ENCODE measurements at regions not wholly inside any gene's neighbourhood (a gene's known extent, or its start where the extent isn't known, plus 50 kb on each side); places are given as distances from the start of the nearest gene placed in this dataset.
"Not testable (repeated sequence)": the region's sequence is repeated elsewhere in the genome, so short reads cannot be mapped to it uniquely, and the experiment has no call there.

- H3K4me3 ChIP-seq = no peak overlapping the region
- H3K4me2 ChIP-seq = no peak overlapping the region
- no peaks in the 10 kb centered on the region for H3K27me3 ChIP-seq (ENCODE audit: insufficient read depth, low read depth)
- H3K4me1 ChIP-seq (replicated peaks; ENCODE audit: insufficient read depth) = no peaks in the 10 kb centered on the region
- ChIA-PET CTCF (no interaction called here), POLR2A (ENCODE audit: unreplicated experiment) (interaction anchor here (0.6 kb wide), 1 partner anchor 106 kb away, joined by 7 read pairs; no protein-coding TSS in a partner anchor)
- intact Hi-C loops (cut with micrococcal nuclease; ENCODE audit: unreplicated experiment) = no loop called here
- no peaks in the 10 kb centered on the region for H3K79me2 ChIP-seq (ENCODE audit: low read depth)
- no peak for DNase-seq
- 0 out of 2 replicates have a peak, but pooled peaks cover 5% of the 10 kb centered on the region for H3K9me3 ChIP-seq (ENCODE audit: insufficient read depth, low read depth)
- TF ChIP-seq CTCF (conservative IDR thresholded peaks at IDR 0.05) (no peak), EZH2 (IDR thresholded peaks at IDR 0.05; ENCODE audit: low read depth) (no peak)
- no peaks in the 10 kb centered on the region for H3K9me2 ChIP-seq (ENCODE audit: insufficient read depth)
- no peaks in the 10 kb centered on the region for H4K20me1 ChIP-seq (ENCODE audit: insufficient read depth)
- H3K27ac ChIP-seq = no peak overlapping the region
- no TSS peak for BruUV-seq (replicated peaks)
- no peaks in the 10 kb centered on the region for H3K36me3 ChIP-seq (ENCODE audit: low read depth)
- H3F3A ChIP-seq (ENCODE audit: insufficient read depth, low read depth) = no peaks in the 10 kb centered on the region
- no peak overlapping the region for H2AFZ ChIP-seq
Observed at GRCh38 chr9:16293610-16294009, 576.9 kb downstream of the BNC2 start.

GRCh38 chr9:16294133-16294770 is 576.2 kb downstream of the BNC2 start:
- Histone ChIP-seq H3K27me3 (ENCODE audit: insufficient read depth, low read depth) (no peaks in the 10 kb centered on the region), H3K4me1 (replicated peaks; ENCODE audit: insufficient read depth) (no peaks in the 10 kb centered on the region), H3K9me2 (ENCODE audit: insufficient read depth) (no peaks in the 10 kb centered on the region), H4K20me1 (ENCODE audit: insufficient read depth) (no peaks in the 10 kb centered on the region), H3K79me2 (ENCODE audit: low read depth) (no peaks in the 10 kb centered on the region), H3K4me3 (no peak overlapping the region), H2AFZ (no peak overlapping the region), H3K36me3 (ENCODE audit: low read depth) (no peaks in the 10 kb centered on the region), H3F3A (ENCODE audit: insufficient read depth, low read depth) (no peaks in the 10 kb centered on the region), H3K27ac (no peak overlapping the region), H3K4me2 (no peak overlapping the region), H3K9me3 (ENCODE audit: insufficient read depth, low read depth) (0 out of 2 replicates have a peak, but pooled peaks cover 5% of the 10 kb centered on the region)
- POLR2A ChIA-PET (ENCODE audit: unreplicated experiment) = no interaction called here
- intact Hi-C loops (cut with micrococcal nuclease; ENCODE audit: unreplicated experiment) = no loop called here
- TF ChIP-seq EZH2 (IDR thresholded peaks at IDR 0.05; ENCODE audit: low read depth) (no peak), CTCF (conservative IDR thresholded peaks at IDR 0.05) (no peak)
- BruUV-seq (replicated peaks) = no TSS peak
- DNase-seq = no peak
- CTCF ChIA-PET = no interaction called here

GRCh38 chr9:16294940-16295339 is 575.5 kb downstream of the BNC2 start:
- H3K4me3 ChIP-seq; POLR2A ChIA-PET (ENCODE audit: unreplicated experiment); BruUV-seq (replicated peaks); H3K9me2 ChIP-seq (ENCODE audit: insufficient read depth); H3F3A ChIP-seq (ENCODE audit: insufficient read depth, low read depth); intact Hi-C loops (cut with micrococcal nuclease; ENCODE audit: unreplicated experiment); H3K4me2 ChIP-seq; H3K79me2 ChIP-seq (ENCODE audit: low read depth); H2AFZ ChIP-seq; H3K27ac ChIP-seq; H3K36me3 ChIP-seq (ENCODE audit: low read depth); CTCF ChIA-PET; H3K4me1 ChIP-seq (replicated peaks; ENCODE audit: insufficient read depth); H3K27me3 ChIP-seq (ENCODE audit: insufficient read depth, low read depth); H4K20me1 ChIP-seq (ENCODE audit: insufficient read depth); H3K9me3 ChIP-seq (ENCODE audit: insufficient read depth, low read depth); DNase-seq: not testable (repeated sequence)

GRCh38 chr9:16299368-16299767 is 571.1 kb downstream of the BNC2 start:
- H3K4me1 ChIP-seq (replicated peaks; ENCODE audit: insufficient read depth); H3K79me2 ChIP-seq (ENCODE audit: low read depth); H3K36me3 ChIP-seq (ENCODE audit: low read depth); BruUV-seq (replicated peaks); H3K9me3 ChIP-seq (ENCODE audit: insufficient read depth, low read depth); H2AFZ ChIP-seq; H3F3A ChIP-seq (ENCODE audit: insufficient read depth, low read depth); H3K27me3 ChIP-seq (ENCODE audit: insufficient read depth, low read depth); H4K20me1 ChIP-seq (ENCODE audit: insufficient read depth); H3K4me2 ChIP-seq; POLR2A ChIA-PET (ENCODE audit: unreplicated experiment); CTCF ChIA-PET; intact Hi-C loops (cut with micrococcal nuclease; ENCODE audit: unreplicated experiment); H3K27ac ChIP-seq; H3K9me2 ChIP-seq (ENCODE audit: insufficient read depth); H3K4me3 ChIP-seq: not testable (repeated sequence)
- peak in 1 of 2 experiments; percentile 40 for DNase-seq
